ENCODE measurements at regions not wholly inside any gene's neighbourhood (a gene's known extent, or its start where the extent isn't known, plus 50 kb on each side); places are given as distances from the start of the nearest gene placed in this dataset.

DNA sequence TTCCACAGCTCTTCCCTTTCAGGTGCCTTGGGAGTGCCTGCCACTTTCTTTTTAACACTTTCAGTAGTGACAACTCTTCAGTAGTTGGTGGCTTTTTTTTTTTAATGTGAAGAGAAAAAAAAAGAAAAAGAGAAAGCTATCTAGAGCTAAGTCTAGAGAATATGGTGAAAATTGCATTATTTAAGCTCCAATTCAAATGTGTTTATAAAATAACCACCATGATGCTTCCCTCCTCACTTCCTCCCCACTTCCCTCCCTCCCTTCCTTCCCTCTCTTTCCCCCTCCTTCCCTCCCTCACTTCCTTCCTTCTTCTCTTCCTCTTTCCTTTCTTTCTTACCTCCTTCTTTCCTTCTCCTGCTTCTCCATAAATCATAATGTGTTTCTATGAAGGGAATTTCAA is 456.7 kb upstream of the ACTBL2 start:
- Histone ChIP-seq H3K27me3 (no peaks in the 10 kb centered on the region), H3K4me1 (no peaks in the 10 kb centered on the region), H3K27ac (no peak overlapping the region), H3K36me3 (no peaks in the 10 kb centered on the region), H3K4me3 (no peak overlapping the region), H3K9me3 (no peaks in the 10 kb centered on the region)
- ATAC-seq (ENCODE audit: low FRiP score in 2 of 2): no peak
- no peak for TF ChIP-seq POLR2AphosphoS5 (IDR thresholded peaks at IDR 0.05)
- no peak for DNase-seq

DNA sequence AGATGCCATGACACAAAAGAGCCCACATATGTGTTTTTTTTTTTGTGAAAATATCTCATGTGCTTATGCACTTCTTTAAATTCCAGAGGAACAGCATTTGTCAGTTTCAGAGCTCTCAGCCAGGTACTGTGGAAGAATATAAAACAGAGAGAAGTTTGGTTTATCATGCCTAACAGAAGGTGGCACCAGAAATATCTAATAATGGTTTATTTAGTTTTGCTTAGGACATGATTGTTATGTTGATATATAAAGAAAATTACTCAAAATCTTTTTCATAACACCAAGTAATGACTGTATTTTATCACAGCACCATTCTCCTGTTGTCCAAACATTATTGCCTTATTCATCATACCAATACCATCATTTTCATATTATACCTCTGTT is 455.6 kb upstream of the ACTBL2 start:
- ATAC-seq (ENCODE audit: low FRiP score in 2 of 2) (no peak), DNase-seq (no peak)
- Histone ChIP-seq H3K27me3 (no peaks in the 10 kb centered on the region), H3K4me1 (no peaks in the 10 kb centered on the region), H3K36me3 (no peaks in the 10 kb centered on the region), H3K9me3 (no peaks in the 10 kb centered on the region), H3K4me3 (no peak overlapping the region), H3K27ac (no peak overlapping the region)
- TF ChIP-seq POLR2A (IDR thresholded peaks at IDR 0.05): no peak
- TF ChIP-seq EP300 (IDR thresholded peaks at IDR 0.05): no peak
- TF ChIP-seq POLR2AphosphoS5 (IDR thresholded peaks at IDR 0.05): no peak
- TF ChIP-seq, protein P1, sequence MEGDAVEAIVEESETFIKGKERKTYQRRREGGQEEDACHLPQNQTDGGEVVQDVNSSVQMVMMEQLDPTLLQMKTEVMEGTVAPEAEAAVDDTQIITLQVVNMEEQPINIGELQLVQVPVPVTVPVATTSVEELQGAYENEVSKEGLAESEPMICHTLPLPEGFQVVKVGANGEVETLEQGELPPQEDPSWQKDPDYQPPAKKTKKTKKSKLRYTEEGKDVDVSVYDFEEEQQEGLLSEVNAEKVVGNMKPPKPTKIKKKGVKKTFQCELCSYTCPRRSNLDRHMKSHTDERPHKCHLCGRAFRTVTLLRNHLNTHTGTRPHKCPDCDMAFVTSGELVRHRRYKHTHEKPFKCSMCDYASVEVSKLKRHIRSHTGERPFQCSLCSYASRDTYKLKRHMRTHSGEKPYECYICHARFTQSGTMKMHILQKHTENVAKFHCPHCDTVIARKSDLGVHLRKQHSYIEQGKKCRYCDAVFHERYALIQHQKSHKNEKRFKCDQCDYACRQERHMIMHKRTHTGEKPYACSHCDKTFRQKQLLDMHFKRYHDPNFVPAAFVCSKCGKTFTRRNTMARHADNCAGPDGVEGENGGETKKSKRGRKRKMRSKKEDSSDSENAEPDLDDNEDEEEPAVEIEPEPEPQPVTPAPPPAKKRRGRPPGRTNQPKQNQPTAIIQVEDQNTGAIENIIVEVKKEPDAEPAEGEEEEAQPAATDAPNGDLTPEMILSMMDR (IDR thresholded peaks at IDR 0.05): no peak

DNA sequence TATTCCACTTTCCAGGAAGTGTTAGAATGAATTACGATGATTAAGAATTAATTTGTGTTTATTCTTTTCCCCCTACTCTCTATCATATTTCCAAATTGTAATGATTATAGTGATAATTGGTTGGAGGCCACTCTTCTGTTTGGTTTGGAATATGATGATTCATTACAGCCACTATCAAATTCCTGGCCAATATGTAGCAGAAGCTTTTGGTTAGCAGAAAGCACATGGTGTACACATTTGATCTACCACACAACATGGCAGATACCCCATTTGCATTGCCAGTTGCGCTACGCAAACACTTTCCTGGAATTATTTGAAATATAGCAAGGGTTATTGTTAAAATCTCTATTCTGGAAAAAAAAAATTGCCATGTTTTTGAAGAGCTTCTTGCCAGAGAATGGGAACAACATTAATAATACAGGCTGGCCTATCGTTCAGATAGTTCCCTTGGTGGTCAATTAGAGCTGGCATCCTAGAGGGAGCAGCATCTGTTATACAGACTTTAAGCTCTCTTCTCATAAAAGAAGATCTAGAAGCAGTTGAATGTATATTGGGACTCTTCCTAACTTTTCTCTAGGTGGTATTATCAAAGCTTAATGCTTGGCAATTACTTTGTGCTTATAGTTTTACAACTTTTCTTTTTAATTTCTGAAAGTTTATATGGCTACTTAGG is 455.0 kb upstream of the ACTBL2 start:
- DNase-seq (no peak), ATAC-seq (ENCODE audit: low FRiP score in 2 of 2) (no peak)
- no peaks in the 10 kb centered on the region for H3K9me3 ChIP-seq
- no peaks in the 10 kb centered on the region for H3K27me3 ChIP-seq
- H3K27ac ChIP-seq: no peak overlapping the region
- no peaks in the 10 kb centered on the region for H3K4me1 ChIP-seq
- H3K36me3 ChIP-seq: no peaks in the 10 kb centered on the region
- 97% methylated on average over 4 of the region's 4 CpGs for WGBS, 2 donors
- TF ChIP-seq EP300 (IDR thresholded peaks at IDR 0.05): no peak
- no peak for TF ChIP-seq POLR2AphosphoS5 (IDR thresholded peaks at IDR 0.05)
- TF ChIP-seq POLR2A (IDR thresholded peaks at IDR 0.05): no peak
- TF ChIP-seq, protein P1 (IDR thresholded peaks at IDR 0.05): no peak
- H3K4me3 ChIP-seq: no peak overlapping the region

DNA sequence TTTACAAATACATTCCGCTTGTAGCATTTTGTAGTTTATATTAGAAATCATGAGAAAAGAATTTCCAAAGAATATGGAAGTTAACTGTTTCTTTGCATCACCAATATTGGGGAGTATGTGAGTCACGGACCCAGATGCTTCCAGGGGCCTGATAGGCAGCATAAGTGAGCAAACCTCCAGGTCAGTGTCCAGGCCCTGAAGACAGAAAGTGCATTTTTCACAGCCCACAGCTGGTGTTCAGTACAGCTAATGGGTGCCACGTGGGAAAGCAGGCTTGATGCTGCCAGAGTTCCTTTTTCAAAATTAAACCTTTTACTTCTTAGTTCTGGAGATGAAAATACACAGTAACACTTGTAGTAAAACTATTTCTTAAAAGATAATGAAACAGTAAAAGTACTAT is 454.4 kb upstream of the ACTBL2 start:
- Histone ChIP-seq H3K4me3 (no peak overlapping the region), H3K36me3 (no peaks in the 10 kb centered on the region), H3K4me1 (no peaks in the 10 kb centered on the region), H3K9me3 (no peaks in the 10 kb centered on the region), H3K27me3 (no peaks in the 10 kb centered on the region), H3K27ac (no peak overlapping the region)
- WGBS, 2 donors: 78 to 83% methylated on average over 3 of the region's 3 CpGs
- TF ChIP-seq POLR2A (IDR thresholded peaks at IDR 0.05) (no peak), POLR2AphosphoS5 (IDR thresholded peaks at IDR 0.05) (no peak), EP300 (IDR thresholded peaks at IDR 0.05) (no peak)
- TF ChIP-seq, protein P1 (IDR thresholded peaks at IDR 0.05): no peak
- DNase-seq (no peak), ATAC-seq (ENCODE audit: low FRiP score in 2 of 2) (no peak)

DNA sequence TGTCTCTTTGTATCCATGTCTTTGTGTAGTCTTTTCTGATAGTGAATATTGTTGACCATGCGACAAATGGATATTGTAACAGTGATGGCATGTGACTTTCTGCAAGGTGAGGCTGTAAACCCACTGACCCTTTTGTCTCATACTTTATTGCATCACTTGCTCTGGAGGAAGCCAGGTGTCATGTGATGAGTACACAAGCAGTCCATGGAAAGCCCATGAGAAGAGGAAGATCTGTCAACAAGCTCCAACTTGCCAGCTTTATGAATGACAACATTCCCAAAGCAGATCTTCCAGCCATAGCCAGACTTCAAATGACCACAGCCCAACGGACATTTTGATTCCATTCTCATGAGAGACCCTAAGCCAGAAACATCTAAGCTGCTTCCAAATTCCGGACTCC is 450.1 kb upstream of the ACTBL2 start:
- TF ChIP-seq, protein P1 (IDR thresholded peaks at IDR 0.05): no peak
- TF ChIP-seq POLR2AphosphoS5 (IDR thresholded peaks at IDR 0.05) (no peak), EP300 (IDR thresholded peaks at IDR 0.05) (no peak), POLR2A (IDR thresholded peaks at IDR 0.05) (no peak)
- H3K4me1 ChIP-seq: no peaks in the 10 kb centered on the region
- no peak overlapping the region for H3K27ac ChIP-seq
- H3K9me3 ChIP-seq: peaks cover 0 to 4% (median 0%) of the 10 kb centered on the region in 4 donors
- no peaks in the 10 kb centered on the region for H3K27me3 ChIP-seq
- no peak for DNase-seq
- no peaks in the 10 kb centered on the region for H3K36me3 ChIP-seq
- H3K4me3 ChIP-seq: no peak overlapping the region
- no peak for ATAC-seq (ENCODE audit: low FRiP score in 2 of 2)
- 60 to 65% methylated on average over 3 of the region's 3 CpGs for WGBS, 2 donors
